Trophoblast cell (in vitro differentiated cells and primary cell): ENCODE measurements at regions not wholly inside any gene's neighbourhood (a gene's known extent, or its start where the extent isn't known, plus 50 kb on each side); places are given as distances from the start of the nearest gene placed in this dataset.

Experiments
- DNase-seq, 2 donors: peaks; one replicate each; pipeline ENCODE4 v3.0.0-alpha.2; 2016
- H2AFZ ChIP-seq: 2 replicates; pipeline ENCODE4 v1.6.1; 2013; ENCODE audit warnings: low read length, moderate library complexity, mild to moderate bottlenecking; ENCODE audit not compliant: insufficient read depth, poor library complexity
- H2AK5ac ChIP-seq: 2 replicates; pipeline ENCODE4 v1.6.1; 2013; ENCODE audit warnings: mild to moderate bottlenecking, low read length
- H2BK120ac ChIP-seq: 2 replicates; pipeline ENCODE4 v1.6.1; 2013; ENCODE audit warnings: low read length, mild to moderate bottlenecking, moderate library complexity; ENCODE audit not compliant: insufficient read depth, poor library complexity
- H2BK12ac ChIP-seq: 2 replicates; pipeline ENCODE4 v1.6.1; 2013; ENCODE audit warnings: mild to moderate bottlenecking, low read length, moderate library complexity
- H2BK5ac ChIP-seq: 2 replicates; pipeline ENCODE4 v1.6.1; 2013; ENCODE audit warnings: low read length, low read depth, moderate library complexity, mild to moderate bottlenecking; ENCODE audit not compliant: poor library complexity
- H3K14ac ChIP-seq: 2 replicates; pipeline ENCODE4 v1.6.1; 2013; ENCODE audit warnings: mild to moderate bottlenecking, low read length
- H3K18ac ChIP-seq: 2 replicates; pipeline ENCODE4 v1.6.1; 2013; ENCODE audit warnings: mild to moderate bottlenecking, low read length
- H3K23ac ChIP-seq: 2 replicates; pipeline ENCODE4 v1.6.1; 2013; ENCODE audit warnings: low read length
- H3K27ac ChIP-seq: 2 replicates; pipeline ENCODE4 v1.5.1; 2013; ENCODE audit warnings: low read depth, mild to moderate bottlenecking, inconsistent platforms, low read length, moderate library complexity
- H3K27me3 ChIP-seq: 2 replicates; pipeline ENCODE4 v1.6.1; 2013; ENCODE audit warnings: inconsistent platforms, mild to moderate bottlenecking, low read length, moderate library complexity; ENCODE audit not compliant: insufficient read depth
- H3K36me3 ChIP-seq, 2 experiments: 1 replicate in 1 of 2; 2 replicates in 1 of 2; pipeline ENCODE4 v1.6.1; 2013; ENCODE audit warnings: low read length in 2 of 2, mild to moderate bottlenecking in 2 of 2, moderate library complexity in 1 of 2; ENCODE audit not compliant: insufficient read depth in 2 of 2, control insufficient read depth in 1 of 2
- H3K4ac ChIP-seq: 2 replicates; pipeline ENCODE4 v1.6.1; 2013; ENCODE audit warnings: low read depth, mild to moderate bottlenecking, low read length, moderate library complexity
- H3K4me1 ChIP-seq, 2 experiments: 1 replicate in 1 of 2; 2 replicates in 1 of 2; pipeline ENCODE4 v1.6.1; 2013; ENCODE audit warnings: low read length in 2 of 2, mild to moderate bottlenecking in 2 of 2, moderate library complexity in 1 of 2; ENCODE audit not compliant: insufficient read depth in 2 of 2, control insufficient read depth in 1 of 2
- H3K4me2 ChIP-seq: 2 replicates; pipeline ENCODE4 v1.6.1; 2013; ENCODE audit warnings: inconsistent platforms, mild to moderate bottlenecking, low read length, moderate library complexity
- H3K4me3 ChIP-seq: 2 replicates; pipeline ENCODE4 v1.5.1; 2013; ENCODE audit warnings: mild to moderate bottlenecking, low read depth, low read length, inconsistent platforms
- H3K79me1 ChIP-seq: one replicate; pipeline ENCODE4 v1.6.1; 2013; ENCODE audit warnings: low read length
- H3K79me2 ChIP-seq: 2 replicates; pipeline ENCODE4 v1.6.1; 2013; ENCODE audit warnings: low read length, mild to moderate bottlenecking; ENCODE audit not compliant: control insufficient read depth, insufficient read depth, poor library complexity
- H3K9ac ChIP-seq: 2 replicates; pipeline ENCODE4 v1.6.1; 2013; ENCODE audit warnings: mild to moderate bottlenecking, low read length
- H3K9me3 ChIP-seq: 2 replicates; pipeline ENCODE4 v1.6.1; 2013; ENCODE audit warnings: low read depth, mild to moderate bottlenecking, control low read depth, inconsistent platforms, low read length; ENCODE audit not compliant: insufficient read depth
- H4K12ac ChIP-seq: 2 replicates; pipeline ENCODE4 v1.6.1; 2013; ENCODE audit warnings: low read depth, mild to moderate bottlenecking, low read length, moderate library complexity
- H4K8ac ChIP-seq: 2 replicates; pipeline ENCODE4 v1.6.1; 2013; ENCODE audit warnings: low read depth, mild to moderate bottlenecking, low read length, moderate library complexity
- H4K91ac ChIP-seq: one replicate; pipeline ENCODE4 v1.6.1; 2013; ENCODE audit warnings: low read depth, mild to moderate bottlenecking, low read length, moderate library complexity
- WGBS: extraction: QIAGEN DNeasy Blood & Tissue Kit; methylation state at CpG from one replicate; pipeline ENCODE4 v1.1.7; 2013; ENCODE audit warnings: missing lambda C conversion rate; ENCODE audit not compliant: insufficient read length, insufficient coverage; ENCODE audit errors: extremely low coverage; 5-methylcytosine and 5-hydroxymethylcytosine counted together

GRCh38 chr6:22363166-22363713, 66.4 kb upstream of the PRL start:
- Histone ChIP-seq H3K36me3 (no peaks in the 10 kb centered on the region), H2BK12ac (no peak overlapping the region), H3K4me2 (no peak overlapping the region), H3K9ac (no peak overlapping the region), H3K79me1 (no peaks in the 10 kb centered on the region), H2AFZ (no peak overlapping the region), H4K12ac (no peak overlapping the region), H3K4me1 (peaks cover 0 to 5% of the 10 kb centered on the region in 2 experiments), H2AK5ac (no peak overlapping the region), H3K18ac (no peak overlapping the region), H3K4ac (no peak overlapping the region), H3K23ac (no peak overlapping the region), H3K79me2 (no peaks in the 10 kb centered on the region), H4K91ac (no peak overlapping the region), H4K8ac (no peak overlapping the region), H3K9me3 (peaks cover 2% of the 10 kb centered on the region), H2BK120ac (no peak overlapping the region), H3K27me3 (no peaks in the 10 kb centered on the region), H3K27ac (no peak overlapping the region), H3K14ac (no peak overlapping the region), H2BK5ac (no peak overlapping the region), H3K4me3 (no peak overlapping the region)
- DNase-seq: no peak
- no CpG with 5 or more reads among the region's 1 CpG for WGBS

- Histone ChIP-seq H3K23ac (no peak overlapping the region), H3K79me2 (no peaks in the 10 kb centered on the region), H4K12ac (no peak overlapping the region), H2BK5ac (no peak overlapping the region), H2BK12ac (no peak overlapping the region), H2AK5ac (no peak overlapping the region), H3K36me3 (no peaks in the 10 kb centered on the region), H3K27me3 (no peaks in the 10 kb centered on the region), H3K4ac (no peak overlapping the region), H3K14ac (no peak overlapping the region), H3K9me3 (peaks cover 2% of the 10 kb centered on the region), H4K91ac (no peak overlapping the region), H2BK120ac (no peak overlapping the region), H4K8ac (no peak overlapping the region), H3K4me1 (peaks cover 0 to 6% of the 10 kb centered on the region in 2 experiments), H3K79me1 (no peaks in the 10 kb centered on the region), H2AFZ (no peak overlapping the region), H3K4me3 (no peak overlapping the region), H3K9ac (no peak overlapping the region), H3K18ac (no peak overlapping the region), H3K27ac (no peak overlapping the region), H3K4me2 (no peak overlapping the region)
- no peak for DNase-seq
- no CpG with 5 or more reads among the region's 4 CpGs for WGBS
Measured at GRCh38 chr6:22363714-22364239, 66.9 kb upstream of the PRL start.

- Histone ChIP-seq H3K4me1 (peaks cover 0 to 6% of the 10 kb centered on the region in 2 experiments), H3K9me3 (peaks cover 2% of the 10 kb centered on the region), H3K9ac (no peak overlapping the region), H4K8ac (no peak overlapping the region), H2BK120ac (no peak overlapping the region), H3K23ac (no peak overlapping the region), H3K79me2 (no peaks in the 10 kb centered on the region), H3K4ac (no peak overlapping the region), H3K36me3 (no peaks in the 10 kb centered on the region), H2BK12ac (no peak overlapping the region), H3K18ac (no peak overlapping the region), H4K12ac (no peak overlapping the region), H2BK5ac (no peak overlapping the region), H3K27ac (no peak overlapping the region), H2AFZ (no peak overlapping the region), H4K91ac (no peak overlapping the region), H3K79me1 (no peaks in the 10 kb centered on the region), H3K4me3 (no peak overlapping the region), H2AK5ac (no peak overlapping the region), H3K27me3 (no peaks in the 10 kb centered on the region), H3K14ac (no peak overlapping the region), H3K4me2 (no peak overlapping the region)
- DNase-seq: no peak
- no CpG with 5 or more reads among the region's 2 CpGs for WGBS
Measured at GRCh38 chr6:22364306-22364705, 67.5 kb upstream of the PRL start.

- no peak overlapping the region for H3K4me3 ChIP-seq
- H2BK120ac ChIP-seq: no peak overlapping the region
- no peak overlapping the region for H3K14ac ChIP-seq
- WGBS: no CpG with 5 or more reads among the region's 4 CpGs
- H3K79me1 ChIP-seq: no peaks in the 10 kb centered on the region
- no peak overlapping the region for H2BK5ac ChIP-seq
- H2AK5ac ChIP-seq: no peak overlapping the region
- H3K36me3 ChIP-seq: no peaks in the 10 kb centered on the region
- DNase-seq: peak in 1 of 2 donors; percentile 68
- H3K9me3 ChIP-seq: peaks cover 2% of the 10 kb centered on the region
- no peak overlapping the region for H3K23ac ChIP-seq
- no peak overlapping the region for H4K12ac ChIP-seq
- H4K8ac ChIP-seq: no peak overlapping the region
- H3K4ac ChIP-seq: no peak overlapping the region
- no peaks in the 10 kb centered on the region for H3K79me2 ChIP-seq
- no peaks in the 10 kb centered on the region for H3K27me3 ChIP-seq
- H3K18ac ChIP-seq: no peak overlapping the region
- H4K91ac ChIP-seq: no peak overlapping the region
- H2BK12ac ChIP-seq: no peak overlapping the region
- no peak overlapping the region for H3K4me2 ChIP-seq
- H3K4me1 ChIP-seq: peaks cover 0 to 6% of the 10 kb centered on the region in 2 experiments
- H2AFZ ChIP-seq: no peak overlapping the region
- no peak overlapping the region for H3K27ac ChIP-seq
- H3K9ac ChIP-seq: no peak overlapping the region
Measured at GRCh38 chr6:22366214-22366613, 69.4 kb upstream of the PRL start.
